ENCODE measurements at regions not wholly inside any gene's neighbourhood (a gene's known extent, or its start where the extent isn't known, plus 50 kb on each side); places are given as distances from the start of the nearest gene placed in this dataset.
A peak's percentile ranks its signal among the peaks of the same experiment; 100 is the strongest.

GRCh38 chr9:84125046-84125445, 144.4 kb downstream of the RMI1 start:
- no peak for DNase-seq

DNA sequence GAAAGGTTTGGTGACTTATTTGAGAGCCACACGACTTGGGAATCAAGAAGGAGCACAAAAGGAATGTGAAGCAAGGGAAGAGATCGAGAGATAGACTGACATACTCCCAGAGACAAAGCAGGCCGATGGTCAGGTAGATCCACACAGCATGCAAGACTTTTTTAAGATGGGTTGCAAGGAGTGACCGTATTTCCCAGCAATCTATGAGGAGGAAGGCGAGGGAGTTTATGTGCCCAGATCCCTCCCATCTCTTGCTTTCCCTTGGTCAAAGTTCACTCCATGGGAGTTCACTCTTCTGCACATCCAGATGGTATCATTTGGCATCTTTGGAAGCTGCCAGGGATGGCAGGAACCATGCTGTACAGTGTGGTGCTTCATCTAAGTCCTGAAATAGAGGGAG, 148.9 kb downstream of the RMI1 start:
- no peak for DNase-seq

DNA sequence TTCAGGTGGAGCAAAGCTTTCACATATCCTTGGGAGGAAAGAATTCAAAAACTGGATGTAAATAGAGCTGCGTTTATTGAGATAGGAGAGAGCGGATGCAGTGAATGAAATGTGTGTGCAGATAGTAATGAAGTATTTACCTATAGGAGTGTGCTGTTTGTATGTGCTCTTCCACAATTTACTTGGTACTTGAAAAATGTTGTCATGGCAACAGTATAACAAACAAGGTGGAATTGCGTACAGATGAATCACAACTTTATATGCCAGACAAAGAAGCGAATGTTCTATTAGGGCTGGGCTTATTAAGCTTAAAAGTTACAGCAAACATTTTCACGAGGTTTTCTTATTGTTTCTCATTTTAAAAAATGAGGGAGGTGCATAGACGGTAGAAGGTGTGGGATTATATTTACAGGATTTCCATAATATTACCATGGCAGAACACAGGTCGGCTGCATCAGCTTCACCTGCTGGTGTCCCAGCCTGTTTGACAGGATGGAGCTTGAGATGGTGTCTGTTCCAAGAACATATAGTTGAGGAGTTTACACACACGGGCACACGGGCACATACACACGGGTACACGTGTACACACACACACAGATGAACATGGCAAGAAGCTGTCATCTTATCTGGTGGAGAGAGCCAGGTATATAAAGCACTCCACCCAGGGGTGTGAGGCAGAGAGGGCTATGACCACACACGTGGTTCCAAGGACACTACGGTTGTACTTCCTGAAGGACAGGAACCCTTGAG, 155.7 kb downstream of the RMI1 start:
- DNase-seq = no peak

- no peak for DNase-seq
Observed at GRCh38 chr9:84137968-84138367, 157.4 kb downstream of the RMI1 start.

DNA sequence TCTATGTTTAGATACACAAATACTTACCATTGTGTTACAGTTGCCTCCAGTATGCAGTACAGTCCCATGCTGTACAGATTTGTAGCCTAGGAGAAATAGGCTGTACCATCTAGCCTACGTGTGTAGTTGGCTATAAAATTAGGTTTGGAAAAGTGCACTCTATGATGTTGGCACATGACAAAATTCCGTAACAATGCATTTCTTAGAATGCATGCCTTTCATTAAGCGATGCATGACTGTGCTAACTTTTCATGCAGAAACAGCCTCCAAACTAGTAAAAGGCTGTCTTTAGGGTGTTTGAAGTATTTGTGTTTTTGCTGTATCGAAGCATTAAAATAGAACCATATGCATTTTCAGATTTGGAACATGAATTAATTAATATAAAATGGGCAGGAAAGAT, 157.9 kb downstream of the RMI1 start:
- no peak for DNase-seq

DNA sequence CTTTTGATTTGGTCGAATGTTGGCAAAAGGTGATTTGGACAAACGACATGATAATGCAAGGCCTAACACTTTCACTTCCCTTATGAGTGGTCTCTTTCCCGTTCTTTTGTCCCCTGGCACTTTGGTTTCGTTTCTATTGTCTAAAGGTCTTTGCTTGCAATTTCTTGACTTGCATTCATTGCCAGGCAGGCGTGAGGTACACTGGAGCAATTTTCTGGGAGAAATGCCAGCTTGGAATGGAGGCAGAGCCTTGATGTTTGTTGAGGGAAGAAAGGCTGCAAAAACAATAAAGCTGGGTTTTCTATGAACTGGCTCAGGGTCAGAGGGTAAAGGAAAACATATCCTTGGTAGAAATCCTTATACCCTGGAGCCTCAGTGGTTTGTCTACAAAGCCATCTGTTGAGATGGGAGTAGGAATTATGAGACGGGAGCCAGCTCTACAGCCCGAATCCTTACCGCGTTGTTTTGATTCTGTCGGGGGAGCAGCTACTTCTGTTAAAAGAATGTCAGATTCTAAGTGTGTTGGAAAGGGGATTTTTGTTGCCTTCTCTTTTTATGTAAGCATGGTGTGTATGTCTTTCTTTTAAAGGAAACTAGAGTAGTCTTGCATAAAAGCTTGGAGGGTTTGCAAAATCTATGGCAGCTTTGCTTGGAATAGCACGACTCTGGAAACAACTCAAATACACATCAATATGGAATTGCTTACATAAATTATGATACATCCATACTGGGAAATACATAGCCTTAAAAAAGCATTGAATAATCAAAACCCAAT, 158.9 kb downstream of the RMI1 start:
- DNase-seq = peak in 35 of 58 donors; percentile 6 to 60 (median 22)

DNA sequence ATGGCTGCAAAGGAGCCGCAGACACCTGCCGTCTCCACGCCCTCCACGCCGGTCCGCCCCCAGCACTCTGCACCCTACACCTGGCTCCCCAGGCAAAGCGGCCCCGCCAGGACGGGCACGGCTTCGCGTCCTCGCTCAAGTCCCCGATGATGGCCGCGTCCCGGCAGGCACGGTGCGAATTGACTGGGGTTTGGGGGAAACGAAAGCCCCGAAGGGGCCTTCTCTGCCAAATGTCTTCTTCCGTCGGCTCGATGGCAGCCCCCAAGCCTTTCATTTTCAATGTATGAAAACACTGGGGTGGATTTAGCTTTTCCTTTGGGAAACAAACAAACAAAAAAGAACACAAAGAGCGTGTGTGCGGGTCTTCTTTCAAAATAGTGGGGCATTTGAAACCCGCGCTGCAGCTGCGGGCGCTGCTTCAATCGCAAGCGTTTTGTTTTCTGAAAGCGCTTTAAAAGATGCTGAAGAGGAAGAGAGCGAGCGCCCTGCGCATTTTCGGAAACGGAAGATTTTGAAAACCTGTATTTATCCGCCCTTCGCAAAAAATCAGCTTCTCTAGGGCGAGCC, 160.0 kb downstream of the RMI1 start:
- DNase-seq = peak in 6 of 58 donors; percentile 1 to 15 (median 5)

- DNase-seq = no peak
Observed at GRCh38 chr9:84141741-84142370, 161.3 kb downstream of the RMI1 start.

DNA sequence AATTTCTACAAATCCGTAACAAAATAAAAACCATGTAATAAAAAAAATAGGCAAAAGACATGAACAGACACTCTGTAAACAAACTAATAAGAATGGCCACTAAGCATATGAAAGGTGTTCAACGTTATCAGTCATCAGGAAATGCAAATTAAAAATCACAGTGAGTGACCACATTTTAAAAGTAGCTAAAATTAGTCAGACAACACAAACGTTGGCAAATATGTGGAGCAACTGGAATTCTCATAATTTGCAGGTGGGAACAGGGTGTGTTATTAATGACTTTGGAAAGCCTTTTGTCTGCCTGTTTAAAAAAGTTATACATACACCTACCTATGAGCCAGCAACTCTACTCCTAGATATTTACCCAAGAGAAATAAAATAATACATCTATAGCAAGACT, 164.4 kb downstream of the RMI1 start:
- no peak for DNase-seq

DNA sequence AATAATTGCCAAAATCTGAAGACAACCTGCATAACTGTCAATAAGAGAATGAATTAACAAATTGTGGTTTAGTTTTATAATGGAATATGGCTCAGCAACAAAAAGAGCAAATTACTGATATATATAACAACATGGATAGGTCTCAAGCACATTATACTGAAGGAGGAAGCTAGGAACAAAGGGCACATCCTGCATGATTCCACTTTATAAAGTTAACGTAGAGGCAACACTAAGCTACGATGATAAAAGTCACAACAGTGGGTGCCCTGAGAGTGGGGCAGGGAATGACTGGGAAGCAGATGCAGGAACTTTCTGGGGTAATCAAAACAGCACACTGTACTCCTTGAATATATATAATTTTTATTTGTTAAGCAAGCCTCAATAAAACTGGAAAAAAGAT, 165.2 kb downstream of the RMI1 start:
- DNase-seq = no peak

DNA sequence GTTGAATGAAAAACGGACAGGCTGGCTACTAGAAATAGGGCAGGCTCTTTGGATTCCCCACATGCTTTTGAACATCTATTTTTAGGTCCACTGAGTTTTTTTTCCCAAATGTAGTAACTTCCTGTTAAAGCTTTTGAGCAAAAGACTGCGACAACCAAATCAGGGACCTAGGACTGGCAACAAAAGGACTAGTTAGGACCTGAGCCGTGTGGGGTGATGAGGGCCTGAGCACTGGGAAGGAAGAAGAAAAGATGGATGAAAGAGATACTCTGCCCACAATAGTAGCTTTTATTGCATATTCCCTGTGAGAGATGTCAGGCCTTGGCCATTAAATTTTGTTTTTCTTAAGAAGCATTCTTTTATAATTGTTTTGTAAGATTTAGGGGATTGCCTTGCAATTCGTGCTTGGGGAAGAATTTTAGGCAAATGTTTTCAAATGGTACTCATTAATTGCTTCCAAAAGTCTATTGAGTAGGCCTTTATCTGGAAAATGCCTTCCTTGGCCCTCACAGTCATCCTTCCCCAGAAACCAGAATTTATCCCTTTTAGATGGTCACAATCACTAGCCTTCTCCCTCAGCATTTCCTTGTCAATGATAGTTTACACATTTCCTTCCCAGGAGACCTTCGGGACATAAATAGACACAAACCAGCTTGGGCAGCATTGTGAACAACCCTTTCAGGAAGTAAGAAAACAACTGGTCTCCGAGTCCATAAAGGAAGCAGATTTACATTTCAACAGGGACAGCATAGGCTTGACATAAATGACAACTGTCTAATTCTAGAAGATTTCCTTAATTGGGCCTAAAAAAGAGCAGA, 166.5 kb downstream of the RMI1 start:
- DNase-seq = no peak

DNA sequence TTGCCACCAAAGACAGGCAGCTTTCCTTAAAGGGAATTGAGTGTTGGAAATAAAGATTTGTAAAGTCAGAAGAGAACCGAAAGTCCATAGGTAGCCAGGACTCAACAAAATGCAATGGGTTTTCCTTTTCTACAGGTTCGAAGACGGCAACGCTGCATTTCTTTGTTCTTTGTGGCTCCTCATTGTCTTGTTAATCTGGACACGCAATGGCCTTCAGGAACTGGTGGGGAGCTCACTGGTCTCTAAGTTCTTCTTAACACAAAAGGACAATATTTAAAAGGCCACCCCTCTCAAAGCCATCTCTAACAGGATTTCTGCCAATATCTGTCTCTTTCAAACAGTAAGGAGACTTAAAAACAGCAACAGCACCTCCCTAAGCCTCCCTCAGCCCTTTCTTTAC, 170.6 kb downstream of the RMI1 start:
- DNase-seq = no peak

- DNase-seq = no peak
Observed at GRCh38 chr9:84151640-84152039, 171.0 kb downstream of the RMI1 start.

DNA sequence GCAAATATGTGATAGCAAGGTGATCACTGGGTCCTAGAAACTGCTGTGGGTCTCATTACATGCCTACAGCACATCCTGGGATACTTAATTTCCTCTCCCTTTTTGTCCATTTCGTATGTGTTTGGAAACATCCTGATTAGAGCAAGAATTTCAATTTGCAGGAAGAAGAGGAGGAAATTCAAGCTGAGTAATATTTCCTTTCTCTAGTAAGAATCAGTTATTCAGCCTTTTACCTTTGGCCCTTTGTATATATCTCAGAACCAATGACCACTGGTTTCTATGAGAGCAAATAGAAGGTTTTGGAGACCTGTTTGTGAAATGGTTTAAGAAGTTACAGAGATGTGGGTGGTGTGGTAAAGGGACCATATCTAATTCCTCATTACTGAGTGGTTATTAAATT, 171.6 kb downstream of the RMI1 start:
- DNase-seq = no peak

DNA sequence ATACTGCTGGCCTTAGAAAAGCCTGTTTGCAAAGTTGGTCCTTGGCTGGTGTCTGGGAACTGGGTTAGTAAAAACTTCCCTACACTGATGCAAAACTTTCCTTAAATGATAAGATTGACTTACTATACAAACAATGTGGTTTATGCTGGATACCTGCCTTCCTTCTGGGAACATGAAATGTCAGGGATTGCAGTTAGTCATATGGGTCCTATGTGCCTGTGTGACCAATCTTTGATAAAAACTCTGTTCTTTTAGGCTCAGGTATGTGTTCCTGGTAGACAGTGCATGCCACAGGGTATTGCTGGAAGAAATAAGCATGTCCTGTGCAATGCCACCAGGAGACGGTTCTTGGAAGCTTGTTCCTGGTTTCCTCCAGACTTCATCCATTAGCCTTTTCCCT, 173.3 kb downstream of the RMI1 start:
- DNase-seq = no peak

DNA sequence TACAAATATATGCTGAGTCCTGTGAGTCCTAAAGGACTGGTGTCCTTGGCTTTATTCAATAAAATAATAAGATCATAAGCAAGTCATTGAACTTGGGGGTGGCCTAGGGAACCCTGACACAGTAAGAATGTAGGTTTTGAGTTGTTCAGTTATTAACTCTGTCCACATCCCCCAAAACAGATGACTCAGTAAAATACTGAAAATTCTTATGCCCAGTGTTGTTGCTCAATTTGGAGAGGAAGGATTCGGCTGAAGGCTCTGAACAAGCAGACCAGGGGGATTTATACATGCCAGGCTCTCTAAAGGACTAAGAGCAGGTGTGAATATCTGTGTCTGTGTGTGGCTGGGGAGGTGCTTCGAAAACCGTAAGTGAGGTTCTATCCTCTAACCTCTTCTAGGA, 173.7 kb downstream of the RMI1 start:
- DNase-seq = no peak

DNA sequence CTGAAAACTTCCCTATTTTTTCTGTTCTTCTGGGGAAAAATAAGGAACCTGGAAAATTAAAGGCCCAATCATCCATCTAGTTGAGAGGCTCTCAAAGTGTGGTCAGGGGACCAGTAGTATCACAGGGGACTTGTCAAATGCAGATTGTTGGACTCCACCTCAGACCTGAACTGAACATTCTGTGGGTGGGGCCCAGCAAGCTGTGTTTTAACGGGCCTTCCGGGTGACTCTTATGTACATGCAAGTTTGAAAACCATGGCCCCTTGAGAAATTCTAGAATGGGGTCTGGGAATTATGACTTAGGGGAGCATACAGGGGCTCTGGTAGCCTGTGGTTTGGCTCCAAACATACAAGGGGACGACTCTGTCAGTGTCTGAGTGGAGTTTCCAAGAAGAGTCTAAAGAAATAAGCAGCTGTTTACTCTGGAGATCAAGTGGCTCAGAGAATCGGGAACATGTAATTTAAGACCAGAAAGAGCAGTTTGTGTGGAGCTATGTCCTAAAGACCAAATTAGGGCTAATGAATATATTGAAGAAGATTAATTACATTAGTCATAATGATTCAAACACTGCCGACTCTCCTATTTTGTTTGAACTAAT, 177.4 kb downstream of the SLC28A3 start:
- DNase-seq = no peak

- no peak for DNase-seq
Observed at GRCh38 chr9:84166891-84167290, 173.7 kb downstream of the SLC28A3 start.

GRCh38 chr9:84169240-84169639, 171.3 kb downstream of the SLC28A3 start:
- DNase-seq = no peak

DNA sequence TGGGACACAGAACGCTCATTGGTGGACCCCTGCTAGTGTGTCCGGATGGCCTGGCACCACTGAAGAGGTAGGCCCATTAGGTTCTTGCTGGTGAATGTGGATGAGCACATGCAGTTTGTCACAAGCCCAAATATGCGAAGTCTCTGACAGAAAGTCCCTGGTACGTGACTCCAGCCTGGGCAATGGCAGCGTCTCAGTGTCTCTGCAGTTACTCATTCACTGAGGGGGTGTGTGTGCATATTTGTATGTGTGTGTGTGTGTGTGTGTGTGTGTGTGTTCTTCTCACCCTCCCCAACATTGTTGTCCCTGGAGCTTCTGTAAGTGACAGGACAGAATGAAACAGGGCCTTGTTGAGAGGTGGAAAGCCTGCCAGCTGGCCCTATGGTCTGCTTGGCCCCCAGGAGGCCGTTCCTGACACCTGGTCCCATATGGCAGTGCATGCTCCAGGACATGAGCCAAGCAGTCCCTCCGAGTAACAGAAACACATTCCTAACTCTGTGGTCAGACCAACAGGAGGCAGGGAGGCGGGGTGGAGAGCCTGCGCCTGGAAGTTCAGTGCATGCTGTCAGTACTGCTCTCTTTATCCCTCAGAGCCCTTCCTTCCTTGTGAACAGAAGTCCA, 169.9 kb downstream of the SLC28A3 start:
- DNase-seq = peak in 9 of 58 donors; percentile 4 to 49 (median 16)

All from anterior cingulate cortex (tissue), 58 donors.